Endothelial cell of umbilical vein (primary cell): ENCODE measurements at regions not wholly inside any gene's neighbourhood (a gene's known extent, or its start where the extent isn't known, plus 50 kb on each side); places are given as distances from the start of the nearest gene placed in this dataset.

Source experiments
- EZH2 ChIP-seq: IDR thresholded peaks from 2 replicates; pipeline ENCODE4 v1.6.1; 2012; ENCODE audit warnings: borderline replicate concordance, low read depth, mild to moderate bottlenecking, moderate library complexity, low read length, inconsistent platforms; ENCODE audit not compliant: severe bottlenecking
- FOS ChIP-seq: IDR thresholded peaks from 2 replicates; pipeline ENCODE4 v1.6.1; 2011; ENCODE audit warnings: mild to moderate bottlenecking, low read length, moderate library complexity, borderline replicate concordance; ENCODE audit not compliant: insufficient read depth
- GATA2 ChIP-seq: IDR thresholded peaks from 2 replicates; pipeline ENCODE4 v1.7.0; 2011; ENCODE audit warnings: low read depth, mild to moderate bottlenecking, moderate library complexity, mixed read lengths, low read length; ENCODE audit not compliant: insufficient read length, insufficient read depth
- MAX ChIP-seq: IDR thresholded peaks from 2 replicates; pipeline ENCODE4 v1.6.1; 2011; ENCODE audit not compliant: insufficient read depth, insufficient read length
- MYC ChIP-seq: IDR thresholded peaks from one replicate; pipeline ENCODE4 v1.6.1; 2011; ENCODE audit warnings: mild to moderate bottlenecking, low read depth, low read length
- POLR2A ChIP-seq: IDR thresholded peaks from 2 replicates; pipeline ENCODE4 v1.6.1; 2012; ENCODE audit warnings: low read depth, mild to moderate bottlenecking, control low read depth, low read length
- POLR2AphosphoS5 ChIP-seq: IDR thresholded peaks from 2 replicates; pipeline ENCODE4 v1.6.1; 2012; ENCODE audit warnings: low read depth, mild to moderate bottlenecking, control low read depth, low read length, moderate library complexity; ENCODE audit not compliant: insufficient read depth
- TF ChIP-seq, protein P1 (sequence below), 2 donors: IDR thresholded peaks; 1 replicate in 1 of 2; 2 replicates in 1 of 2; pipeline ENCODE4 v1.5.1; 2011; ENCODE audit warnings: low read length in 2 of 2, mild to moderate bottlenecking in 2 of 2, moderate library complexity in 2 of 2, control low read depth in 1 of 2, inconsistent platforms in 1 of 2, low read depth in 1 of 2; ENCODE audit not compliant: insufficient read depth in 1 of 2; ENCODE audit errors: extremely low read depth in 1 of 2

DNA sequence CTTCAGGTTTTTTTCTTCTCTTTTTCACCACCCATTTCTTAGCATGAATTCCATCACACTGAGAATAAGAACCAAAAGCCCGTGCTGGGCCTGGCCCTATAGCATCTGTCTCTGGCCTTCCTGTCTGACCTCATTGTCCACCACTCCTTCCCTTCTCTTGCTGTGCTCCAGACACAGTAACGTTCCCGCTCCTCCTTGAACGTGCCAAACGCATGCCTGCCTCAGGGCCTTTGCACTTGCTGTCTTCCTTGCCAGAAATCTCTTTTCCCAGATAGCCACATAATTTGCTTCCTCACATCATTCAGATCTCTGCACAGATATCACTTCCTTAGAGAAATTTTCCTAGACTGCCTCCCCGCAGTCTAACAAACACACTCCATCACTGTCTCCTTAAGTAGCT, 119.6 kb upstream of the CPSF6 start:
- TF ChIP-seq EZH2 (no peak), POLR2A (no peak), POLR2AphosphoS5 (no peak), MYC (no peak), FOS (no peak), MAX (no peak), GATA2 (no peak)
- TF ChIP-seq, protein P1, sequence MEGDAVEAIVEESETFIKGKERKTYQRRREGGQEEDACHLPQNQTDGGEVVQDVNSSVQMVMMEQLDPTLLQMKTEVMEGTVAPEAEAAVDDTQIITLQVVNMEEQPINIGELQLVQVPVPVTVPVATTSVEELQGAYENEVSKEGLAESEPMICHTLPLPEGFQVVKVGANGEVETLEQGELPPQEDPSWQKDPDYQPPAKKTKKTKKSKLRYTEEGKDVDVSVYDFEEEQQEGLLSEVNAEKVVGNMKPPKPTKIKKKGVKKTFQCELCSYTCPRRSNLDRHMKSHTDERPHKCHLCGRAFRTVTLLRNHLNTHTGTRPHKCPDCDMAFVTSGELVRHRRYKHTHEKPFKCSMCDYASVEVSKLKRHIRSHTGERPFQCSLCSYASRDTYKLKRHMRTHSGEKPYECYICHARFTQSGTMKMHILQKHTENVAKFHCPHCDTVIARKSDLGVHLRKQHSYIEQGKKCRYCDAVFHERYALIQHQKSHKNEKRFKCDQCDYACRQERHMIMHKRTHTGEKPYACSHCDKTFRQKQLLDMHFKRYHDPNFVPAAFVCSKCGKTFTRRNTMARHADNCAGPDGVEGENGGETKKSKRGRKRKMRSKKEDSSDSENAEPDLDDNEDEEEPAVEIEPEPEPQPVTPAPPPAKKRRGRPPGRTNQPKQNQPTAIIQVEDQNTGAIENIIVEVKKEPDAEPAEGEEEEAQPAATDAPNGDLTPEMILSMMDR (IDR thresholded peaks at IDR 0.05; ENCODE audit: extremely low read depth in 1 of 2, insufficient read depth in 1 of 2, low read depth in 1 of 2, low read length in 2 of 2) = no peak
